HepG2 (cell line): ENCODE measurements at regions not wholly inside any gene's neighbourhood (a gene's known extent, or its start where the extent isn't known, plus 50 kb on each side); places are given as distances from the start of the nearest gene placed in this dataset.

ENCODE experiments used
- BRD4 ChIP-seq: sonication (generic); formaldehyde crosslinking; IDR thresholded peaks from 2 replicates; pipeline ENCODE4 v1.4.0; 2020; ENCODE audit warnings: missing genetic modification reagents
- FOSL2 ChIP-seq: sonication (generic); formaldehyde crosslinking; IDR thresholded peaks from 2 replicates; pipeline ENCODE4 v1.4.0; 2020; ENCODE audit warnings: missing genetic modification reagents
- FOXP1 ChIP-seq, 2 experiments: fragments of 450-650 bp in 1 of 2; IDR thresholded peaks; 2 replicates each; pipeline ENCODE4 v1.6.1; 2017 to 2018; ENCODE audit warnings: antibody characterized with exemption in 1 of 2
- FOXP4 ChIP-seq: sonication (generic); formaldehyde crosslinking; IDR thresholded peaks from 2 replicates; pipeline ENCODE4 v1.4.0; 2020; ENCODE audit warnings: missing genetic modification reagents
- HMG20A ChIP-seq: IDR thresholded peaks from 2 replicates; pipeline ENCODE4 v1.6.1; 2016; ENCODE audit warnings: borderline replicate concordance
- MEIS2 ChIP-seq: sonication (generic); formaldehyde crosslinking; IDR thresholded peaks from 2 replicates; pipeline ENCODE4 v1.9.0; 2021; ENCODE audit warnings: mild to moderate bottlenecking, missing genetic modification reagents
- NCOA2 ChIP-seq: sonication (generic); formaldehyde crosslinking; IDR thresholded peaks from 2 replicates; pipeline ENCODE4 v1.8.0; 2022; ENCODE audit warnings: inconsistent platforms
- SKI ChIP-seq: fragments of 450-650 bp; IDR thresholded peaks from one replicate; pipeline ENCODE4 v1.6.1; 2018; ENCODE audit warnings: mild to moderate bottlenecking; ENCODE audit not compliant: partially characterized antibody
- SOX13 ChIP-seq, 3 experiments: fragments of 450-650 bp in 1 of 3; sonication (generic) in 1 of 3; formaldehyde crosslinking in 1 of 3; IDR thresholded peaks in 2 of 3; conservative IDR thresholded peaks in 1 of 3; 2 replicates each; pipeline versions ENCODE4 v1.5.0 to v1.6.1; 2016 to 2020; ENCODE audit warnings: antibody characterized with exemption in 1 of 3, mild to moderate bottlenecking in 1 of 3, missing compliant biosample characterization in 1 of 3, missing genetic modification reagents in 1 of 3, moderate library complexity in 1 of 3
- ZHX1 ChIP-seq: sonication (generic); formaldehyde crosslinking; IDR thresholded peaks from 2 replicates; pipeline ENCODE4 v1.8.1; 2022; ENCODE audit warnings: low read depth, mild to moderate bottlenecking, missing genetic modification reagents
- ZNF615 ChIP-seq: sonication (generic); formaldehyde crosslinking; IDR thresholded peaks from 2 replicates; pipeline ENCODE4 v1.5.0; 2020; ENCODE audit warnings: mild to moderate bottlenecking, missing genetic modification reagents, borderline replicate concordance

GRCh38 chr18:31225668-31226067 is 63.0 kb upstream of the DSC1 start (continued):
- TF ChIP-seq FOSL2 (CRISPR knock-in tag), result 0 out of 2 replicates have a peak, but pooled peaks have one; percentile 17
- no peak for TF ChIP-seq FOXP1 (IDR thresholded peaks at IDR 0.05)
- TF ChIP-seq FOXP1 (CRISPR knock-in tag; IDR thresholded peaks at IDR 0.05), result peak; percentile 50
- no peak for TF ChIP-seq SKI
- TF ChIP-seq MEIS2 (CRISPR knock-in tag), result no peak
- peak; percentile 47; the same call in 1 of the 2 replicates for TF ChIP-seq HMG20A (CRISPR knock-in tag)
- TF ChIP-seq ZNF615, result no peak
- no peak for TF ChIP-seq ZHX1
- TF ChIP-seq BRD4 (CRISPR knock-in tag), result no peak
- no peak for TF ChIP-seq SOX13 (IDR thresholded peaks at IDR 0.05)
- TF ChIP-seq SOX13 (CRISPR knock-in tag; conservative IDR thresholded peaks at IDR 0.05 in 1 of 2, IDR thresholded peaks at IDR 0.05 in 1 of 2), result peak in 1 of 2 experiments; percentile 73; a peak in 2 of 4 replicates
- TF ChIP-seq NCOA2 (CRISPR knock-in tag), result 0 out of 2 replicates have a peak, but pooled peaks have one; percentile 26
- TF ChIP-seq FOXP4 (CRISPR knock-in tag), result peak; percentile 69
